Right lobe of liver (tissue), 6 donors: ENCODE measurements at regions not wholly inside any gene's neighbourhood (a gene's known extent, or its start where the extent isn't known, plus 50 kb on each side); places are given as distances from the start of the nearest gene placed in this dataset.

ENCODE experiments used
- ATAC-seq, 4 donors: fragments of 200-7000 bp; cut with Tn5 transposase; one replicate each; pipeline ENCODE4 v1.9.1; 2020; ENCODE audit warnings: mild to moderate bottlenecking in 4 of 4, moderate library complexity in 4 of 4
- DNase-seq, 3 donors: peaks; one replicate each; pipeline ENCODE4 v3.0.0-alpha.2; 2020
- H3K27ac ChIP-seq, 3 donors: fragments of 200-600 bp; one replicate each; pipeline ENCODE4 v1.8.0; 2022
- H3K27me3 ChIP-seq, 2 donors: fragments of 200-600 bp; one replicate each; pipeline ENCODE4 v1.8.0; 2022
- H3K36me3 ChIP-seq, 4 donors: fragments of 200-600 bp; sonication (generic) in 1 of 4; one replicate each; pipeline versions ENCODE4 v1.5.1 to v1.8.0; 2017 to 2022; ENCODE audit warnings: control low read depth in 1 of 4
- H3K4me1 ChIP-seq, 4 donors: fragments of 200-600 bp; sonication (generic) in 1 of 4; one replicate each; pipeline versions ENCODE4 v1.5.1 to v1.8.0; 2017 to 2022; ENCODE audit warnings: control low read depth in 1 of 4
- H3K4me3 ChIP-seq, 3 donors: fragments of 200-600 bp; one replicate each; pipeline ENCODE4 v1.8.0; 2022
- H3K9me3 ChIP-seq, 4 donors: fragments of 200-600 bp; sonication (generic) in 1 of 4; one replicate each; pipeline versions ENCODE4 v1.5.1 to v1.8.0; 2017 to 2022; ENCODE audit warnings: control low read depth in 1 of 4
- POLR2A ChIP-seq: fragments of 450-650 bp; IDR thresholded peaks from one replicate; pipeline ENCODE4 v1.6.1; 2017; ENCODE audit warnings: antibody characterized with exemption, mild to moderate bottlenecking
- WGBS: methylation state at CpG from one replicate; pipeline ENCODE4 v1.1.6; 2018; ENCODE audit warnings: low coverage, low lambda C conversion rate; ENCODE audit not compliant: insufficient coverage; ENCODE audit errors: missing lambda C conversion rate; 5-methylcytosine and 5-hydroxymethylcytosine counted together
- intact Hi-C, 2 donors: fragments of 100-400 bp; cut with DNase I; formaldehyde crosslinking; loops; one replicate each; pipeline versions ENCODE4 v1.11.2 to v1.14.1; 2022
- TF ChIP-seq, protein P1 (sequence below), 4 donors: fragments of 200-600 bp in 3 of 4; fragments of 450-650 bp in 1 of 4; IDR thresholded peaks; one replicate each; pipeline versions ENCODE4 v1.5.1 to v1.8.0; 2016 to 2022; ENCODE audit warnings: antibody characterized with exemption in 4 of 4, mild to moderate bottlenecking in 2 of 4
- donor health status: DM: no; HTN: yes; CAD: no.
- donor health status: DM: no; HTN: no; CAD: no.
- donor health status: DM: no; HTN: no; CAD: no.
- donor health status: DM: no; HTN: yes; CAD: no.
- donor health status: DM: no; HTN: yes; CAD: no.

DNA sequence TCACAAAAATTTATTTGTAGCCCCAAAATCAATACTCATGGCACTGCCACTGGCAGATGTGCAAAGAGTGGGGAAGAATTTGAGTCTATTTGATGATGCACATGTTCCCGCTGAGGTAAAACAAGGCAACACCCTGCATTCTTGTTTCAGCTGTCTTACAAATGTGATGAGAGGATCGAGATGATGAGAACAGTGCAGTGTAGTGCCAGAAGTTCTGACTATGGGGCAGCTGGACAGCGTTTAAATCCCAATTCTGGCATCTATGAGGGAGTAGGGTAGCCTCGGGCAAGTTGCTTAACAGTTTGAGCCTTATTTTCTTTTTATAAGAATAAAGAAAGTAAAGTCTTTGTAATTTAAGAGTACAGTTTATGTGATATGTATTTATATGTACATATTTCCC lies 296.7 kb upstream of the FKBP1C start:
- no peaks in the 10 kb centered on the region for H3K4me1 ChIP-seq
- no peak for ATAC-seq
- no peaks in the 10 kb centered on the region for H3K36me3 ChIP-seq
- TF ChIP-seq, protein P1, sequence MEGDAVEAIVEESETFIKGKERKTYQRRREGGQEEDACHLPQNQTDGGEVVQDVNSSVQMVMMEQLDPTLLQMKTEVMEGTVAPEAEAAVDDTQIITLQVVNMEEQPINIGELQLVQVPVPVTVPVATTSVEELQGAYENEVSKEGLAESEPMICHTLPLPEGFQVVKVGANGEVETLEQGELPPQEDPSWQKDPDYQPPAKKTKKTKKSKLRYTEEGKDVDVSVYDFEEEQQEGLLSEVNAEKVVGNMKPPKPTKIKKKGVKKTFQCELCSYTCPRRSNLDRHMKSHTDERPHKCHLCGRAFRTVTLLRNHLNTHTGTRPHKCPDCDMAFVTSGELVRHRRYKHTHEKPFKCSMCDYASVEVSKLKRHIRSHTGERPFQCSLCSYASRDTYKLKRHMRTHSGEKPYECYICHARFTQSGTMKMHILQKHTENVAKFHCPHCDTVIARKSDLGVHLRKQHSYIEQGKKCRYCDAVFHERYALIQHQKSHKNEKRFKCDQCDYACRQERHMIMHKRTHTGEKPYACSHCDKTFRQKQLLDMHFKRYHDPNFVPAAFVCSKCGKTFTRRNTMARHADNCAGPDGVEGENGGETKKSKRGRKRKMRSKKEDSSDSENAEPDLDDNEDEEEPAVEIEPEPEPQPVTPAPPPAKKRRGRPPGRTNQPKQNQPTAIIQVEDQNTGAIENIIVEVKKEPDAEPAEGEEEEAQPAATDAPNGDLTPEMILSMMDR (IDR thresholded peaks at IDR 0.05) = no peak
- no peak for TF ChIP-seq POLR2A
- no peak overlapping the region for H3K4me3 ChIP-seq
- no peaks in the 10 kb centered on the region for H3K27me3 ChIP-seq
- WGBS = 33% methylated on average over 4 of the region's 4 CpGs
- no peak overlapping the region for H3K27ac ChIP-seq
- intact Hi-C loops = no loop called here
- no peak for DNase-seq
- H3K9me3 ChIP-seq = no peaks in the 10 kb centered on the region

- Histone ChIP-seq H3K27ac (no peak overlapping the region), H3K27me3 (no peaks in the 10 kb centered on the region), H3K9me3 (no peaks in the 10 kb centered on the region), H3K4me3 (no peak overlapping the region), H3K4me1 (no peaks in the 10 kb centered on the region), H3K36me3 (no peaks in the 10 kb centered on the region)
- DNase-seq = no peak
- TF ChIP-seq, protein P1 (IDR thresholded peaks at IDR 0.05) = no peak
- TF ChIP-seq POLR2A = no peak
- no peak for ATAC-seq
- intact Hi-C loops = no loop called here
These were observed 287.5 kb upstream of the FKBP1C start for GRCh38 chr6:62923728-62924127.

GRCh38 chr6:62940848-62941247 lies 270.4 kb upstream of the FKBP1C start:
- intact Hi-C loops = no loop called here
- 14% methylated on average over 3 of the region's 3 CpGs for WGBS

DNA sequence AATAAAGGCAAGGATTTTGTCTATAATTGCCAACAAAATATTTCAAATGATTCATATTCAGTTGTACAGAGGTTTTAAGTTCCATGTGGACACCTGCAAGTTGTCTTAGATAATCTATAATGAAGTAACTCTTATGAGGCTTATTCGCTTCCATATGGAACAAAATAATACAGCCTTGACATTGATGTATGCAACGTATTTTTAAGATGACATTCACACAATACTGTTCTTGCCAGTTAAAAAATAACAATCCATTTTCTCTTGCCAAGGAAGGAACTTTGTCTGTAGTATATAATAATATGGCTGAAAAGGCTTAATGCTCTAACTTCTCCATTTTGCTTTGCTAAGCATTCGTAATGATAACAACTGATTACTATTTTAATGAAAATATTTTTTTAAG lies 269.3 kb upstream of the FKBP1C start:
- H3K27ac ChIP-seq = no peak overlapping the region
- TF ChIP-seq, protein P1 (IDR thresholded peaks at IDR 0.05) = no peak
- no peak for TF ChIP-seq POLR2A
- WGBS = 52% methylated on average over 3 of the region's 3 CpGs
- no peaks in the 10 kb centered on the region for H3K36me3 ChIP-seq
- H3K4me3 ChIP-seq = no peak overlapping the region
- no peaks in the 10 kb centered on the region for H3K4me1 ChIP-seq
- intact Hi-C loops = no loop called here
- H3K27me3 ChIP-seq = no peaks in the 10 kb centered on the region
- no peaks in the 10 kb centered on the region for H3K9me3 ChIP-seq
- ATAC-seq = no peak
- DNase-seq = no peak

More at GRCh38 chr6:62940848-62941247, 270.4 kb upstream of the FKBP1C start:
- Histone ChIP-seq H3K9me3 (no peaks in the 10 kb centered on the region), H3K27ac (no peak overlapping the region), H3K27me3 (no peaks in the 10 kb centered on the region), H3K36me3 (no peaks in the 10 kb centered on the region), H3K4me1 (no peaks in the 10 kb centered on the region), H3K4me3 (no peak overlapping the region)
- ATAC-seq = no peak
- no peak for DNase-seq
- TF ChIP-seq, protein P1 (IDR thresholded peaks at IDR 0.05) = no peak
- no peak for TF ChIP-seq POLR2A

DNA sequence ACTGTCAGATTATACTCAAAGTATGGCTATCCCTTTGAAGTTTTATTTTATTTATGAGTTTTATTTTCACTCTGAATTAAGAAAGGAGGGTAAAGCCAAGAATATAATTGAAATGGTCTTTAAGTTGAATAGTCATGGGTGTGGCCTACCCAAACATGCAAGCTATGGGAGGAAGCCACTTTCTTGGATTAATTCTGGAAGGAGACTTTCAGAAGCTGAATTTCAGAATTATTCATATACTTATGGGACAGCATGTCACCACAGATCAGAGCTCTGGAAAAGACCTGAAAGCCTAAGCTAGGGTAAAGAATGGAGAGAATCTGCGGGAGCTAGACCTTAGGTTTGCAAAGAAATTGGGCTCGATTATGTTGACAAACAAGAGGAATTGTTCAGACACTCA lies 242.4 kb upstream of the FKBP1C start:
- Histone ChIP-seq H3K4me3 (no peak overlapping the region), H3K27me3 (no peaks in the 10 kb centered on the region), H3K9me3 (no peaks in the 10 kb centered on the region), H3K36me3 (no peaks in the 10 kb centered on the region), H3K4me1 (no peaks in the 10 kb centered on the region), H3K27ac (no peak overlapping the region)
- DNase-seq = no peak
- no peak for ATAC-seq
- TF ChIP-seq, protein P1 (IDR thresholded peaks at IDR 0.05) = no peak
- TF ChIP-seq POLR2A = no peak
- intact Hi-C loops = no loop called here
- WGBS = 47% methylated on average over 2 of the region's 2 CpGs
